Brain pericyte (primary cell): ENCODE measurements at regions not wholly inside any gene's neighbourhood (a gene's known extent, or its start where the extent isn't known, plus 50 kb on each side); places are given as distances from the start of the nearest gene placed in this dataset.
"Not testable (repeated sequence)": the region's sequence is repeated elsewhere in the genome, so short reads cannot be mapped to it uniquely, and the experiment has no call there.

ENCODE experiments used
- DNase-seq: peaks from one replicate; pipeline ENCODE4 v3.0.0-alpha.2; 2012; ENCODE audit warnings: low read depth, low spot score

DNA sequence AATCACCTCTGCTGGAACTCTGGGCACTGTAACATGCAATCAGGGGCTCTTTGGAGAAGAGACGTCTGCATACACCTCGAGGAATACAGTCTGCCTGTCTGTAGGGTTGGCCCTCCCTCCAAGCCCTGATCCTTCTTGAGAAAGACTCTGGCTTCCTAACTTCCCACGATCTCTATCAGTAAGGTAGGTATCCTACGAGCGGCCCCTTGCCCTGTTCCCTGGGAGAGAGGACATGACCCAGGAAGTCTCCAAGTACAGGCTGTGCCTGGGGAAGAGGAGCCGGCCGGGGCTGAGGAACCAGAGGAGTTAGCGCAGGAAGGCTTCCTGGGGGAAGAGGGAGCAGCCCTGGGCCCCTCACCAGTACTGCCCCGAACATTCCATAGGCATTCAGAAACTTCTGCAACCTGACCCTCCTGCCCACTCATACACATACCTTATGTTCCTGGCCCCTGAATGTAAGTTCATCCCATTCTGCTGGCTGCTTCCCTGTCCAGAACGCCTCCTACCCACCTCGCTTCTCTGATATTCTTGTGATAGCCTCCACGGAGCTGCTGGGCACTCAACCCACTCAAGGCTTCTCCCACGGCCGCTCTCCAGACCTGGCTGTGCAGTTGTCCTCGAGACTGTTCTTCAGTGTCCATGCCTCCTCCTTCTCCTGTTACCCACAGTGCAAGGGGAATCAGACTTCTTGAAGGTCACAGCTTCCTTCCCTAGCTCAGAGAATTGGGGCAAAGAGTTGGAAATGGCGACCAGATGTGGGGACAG lies 116.1 kb downstream of the CYP26B1 start:
- DNase-seq, result no peak

DNA sequence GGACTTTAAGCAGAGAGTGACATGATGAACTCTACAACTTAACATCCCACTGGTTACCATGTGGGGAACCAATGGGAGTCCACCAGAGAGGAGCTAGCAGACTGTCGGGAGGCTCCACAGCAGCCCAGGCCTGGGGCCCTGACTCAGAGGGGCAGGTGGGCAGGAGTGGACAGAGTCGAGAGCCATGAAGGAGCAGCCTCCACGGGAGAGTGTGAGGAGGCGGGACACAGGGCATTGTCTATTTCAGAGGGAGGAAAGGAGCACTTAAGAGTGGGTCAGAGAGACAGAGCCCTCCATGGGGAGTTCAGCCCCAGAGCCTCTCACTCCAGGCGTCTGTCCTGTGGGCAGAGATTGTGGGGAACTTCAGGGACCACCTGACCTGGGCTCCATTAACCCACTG lies 118.7 kb downstream of the CYP26B1 start:
- no peak for DNase-seq

DNA sequence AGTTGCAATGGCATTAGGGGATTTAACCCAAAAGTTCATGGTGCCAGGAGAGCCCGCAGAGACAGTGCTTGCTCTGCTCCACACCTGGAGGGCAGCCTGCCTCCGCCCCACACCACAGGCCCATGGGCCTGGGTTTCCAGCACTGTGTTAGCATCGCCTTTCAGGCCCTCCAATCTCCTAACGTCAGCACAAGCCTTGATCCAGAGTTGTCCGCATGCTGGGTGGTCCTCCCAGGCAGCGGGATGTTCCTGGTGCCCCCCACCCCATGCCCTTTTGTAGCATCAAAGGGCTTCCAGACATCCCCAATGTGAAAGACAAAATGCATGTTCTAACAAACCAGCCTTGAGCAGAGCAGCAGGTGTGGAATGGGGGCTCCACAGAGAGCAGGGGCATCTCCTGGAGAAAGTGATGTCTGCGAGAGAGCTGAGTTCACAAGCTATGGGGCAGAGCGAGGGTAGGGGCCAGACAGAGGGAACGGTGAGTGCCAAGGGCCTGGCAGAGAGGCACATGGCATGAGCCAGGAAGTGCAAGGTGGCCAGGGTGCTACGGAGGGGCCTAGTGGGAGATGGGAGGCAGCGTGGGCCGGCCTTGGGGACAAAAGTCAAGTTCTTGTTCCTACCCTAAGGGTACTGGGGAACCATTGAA lies 119.2 kb downstream of the CYP26B1 start:
- no peak for DNase-seq

DNA sequence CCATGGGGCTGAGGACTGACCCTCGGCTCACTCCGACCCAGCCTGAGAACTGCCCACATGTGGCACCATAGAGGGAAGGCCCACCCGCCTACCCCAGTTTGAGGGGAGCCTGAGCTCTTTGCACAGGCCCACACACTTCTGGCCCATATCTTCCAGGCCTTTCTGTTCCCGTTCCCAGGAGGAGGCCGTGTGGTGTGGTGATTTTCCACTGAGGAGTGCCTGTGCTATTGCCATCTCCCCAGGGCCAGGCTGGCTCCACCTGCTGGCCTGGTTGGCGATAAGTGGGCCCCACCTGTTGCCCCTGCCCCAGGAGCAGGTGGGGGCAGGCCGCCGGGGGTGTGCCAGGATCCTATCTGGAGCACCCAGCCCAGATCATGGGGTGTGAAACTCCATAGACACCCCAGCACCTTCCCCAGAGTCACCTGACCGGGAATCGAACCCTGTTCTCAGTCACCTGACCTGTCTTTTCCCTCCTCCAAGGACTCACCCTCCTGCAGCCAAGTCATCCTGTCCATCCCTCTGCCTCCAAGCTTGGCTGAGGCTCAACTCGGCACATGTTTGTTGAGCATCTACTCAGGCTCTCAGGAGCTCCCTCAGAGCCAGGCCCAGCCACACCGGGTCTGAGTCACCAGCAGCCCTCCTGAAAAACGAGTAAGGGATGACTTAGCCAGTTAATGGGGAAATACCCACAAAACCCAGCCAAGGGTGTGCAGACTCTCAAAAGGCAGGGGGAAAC lies 120.1 kb downstream of the CYP26B1 start:
- no peak for DNase-seq

DNA sequence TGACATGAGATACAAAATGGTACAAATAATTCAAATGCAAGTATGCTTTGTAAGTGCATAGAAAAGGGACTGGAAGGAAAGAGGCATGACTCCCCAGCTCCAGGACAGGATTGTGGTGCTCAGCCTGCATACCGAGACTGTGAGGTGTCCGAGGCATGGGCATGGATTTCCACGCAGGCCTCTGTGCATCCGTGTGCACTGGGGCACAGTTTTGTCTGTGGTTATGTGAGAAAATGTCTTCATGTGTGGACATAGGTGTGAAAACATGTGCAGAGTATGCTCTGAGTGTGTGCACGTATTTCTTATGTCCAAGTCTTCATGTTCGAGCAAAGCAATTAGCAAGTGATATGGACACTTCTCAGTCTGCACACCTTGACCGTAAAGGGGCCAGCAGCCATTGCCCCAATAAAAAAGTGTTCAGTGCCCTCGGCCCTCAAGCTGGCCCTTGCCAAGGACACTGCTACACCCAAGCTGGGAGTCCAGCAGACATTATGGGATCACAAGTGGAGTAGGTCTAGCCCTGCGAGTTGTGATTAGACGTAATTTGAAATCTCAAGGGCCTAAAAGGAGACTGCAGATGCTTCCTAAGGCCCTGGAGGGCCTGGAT lies 120.7 kb downstream of the CYP26B1 start:
- DNase-seq, result no peak

DNA sequence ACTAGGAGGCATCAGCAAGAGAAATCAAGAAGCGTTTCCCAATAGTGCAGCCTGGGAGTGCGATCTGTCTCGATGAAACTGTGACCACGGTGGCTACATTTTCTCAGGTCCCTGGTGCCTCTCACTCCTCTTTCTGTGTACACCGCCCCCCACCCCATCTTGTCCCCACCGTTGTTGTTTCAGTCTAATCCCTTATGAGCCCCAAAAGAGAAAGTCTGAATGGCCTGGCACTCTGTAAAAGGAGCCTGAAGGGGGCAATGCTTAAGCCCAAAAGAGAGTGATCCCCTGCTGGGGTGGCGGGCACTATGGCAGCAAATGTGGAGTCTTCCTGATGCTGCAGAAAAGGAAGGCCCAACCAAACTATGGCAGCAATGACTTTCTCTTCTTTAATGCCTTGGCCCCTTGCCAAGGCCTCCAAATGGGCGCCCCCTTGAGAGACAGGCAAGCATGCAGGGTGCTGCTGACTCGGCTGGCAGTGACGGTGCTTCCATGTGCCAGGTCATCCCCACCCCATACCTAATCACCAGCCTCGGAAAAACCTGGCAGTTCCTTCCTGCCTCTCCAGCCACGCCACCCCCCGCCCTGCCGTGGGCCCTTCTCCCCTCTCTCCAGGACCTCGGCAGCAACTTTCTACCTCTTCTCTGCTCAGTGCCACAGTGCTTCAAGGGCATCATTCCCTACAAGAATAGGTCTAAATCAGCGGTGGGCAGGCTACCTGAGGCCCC lies 123.0 kb downstream of the CYP26B1 start:
- no peak for DNase-seq

DNA sequence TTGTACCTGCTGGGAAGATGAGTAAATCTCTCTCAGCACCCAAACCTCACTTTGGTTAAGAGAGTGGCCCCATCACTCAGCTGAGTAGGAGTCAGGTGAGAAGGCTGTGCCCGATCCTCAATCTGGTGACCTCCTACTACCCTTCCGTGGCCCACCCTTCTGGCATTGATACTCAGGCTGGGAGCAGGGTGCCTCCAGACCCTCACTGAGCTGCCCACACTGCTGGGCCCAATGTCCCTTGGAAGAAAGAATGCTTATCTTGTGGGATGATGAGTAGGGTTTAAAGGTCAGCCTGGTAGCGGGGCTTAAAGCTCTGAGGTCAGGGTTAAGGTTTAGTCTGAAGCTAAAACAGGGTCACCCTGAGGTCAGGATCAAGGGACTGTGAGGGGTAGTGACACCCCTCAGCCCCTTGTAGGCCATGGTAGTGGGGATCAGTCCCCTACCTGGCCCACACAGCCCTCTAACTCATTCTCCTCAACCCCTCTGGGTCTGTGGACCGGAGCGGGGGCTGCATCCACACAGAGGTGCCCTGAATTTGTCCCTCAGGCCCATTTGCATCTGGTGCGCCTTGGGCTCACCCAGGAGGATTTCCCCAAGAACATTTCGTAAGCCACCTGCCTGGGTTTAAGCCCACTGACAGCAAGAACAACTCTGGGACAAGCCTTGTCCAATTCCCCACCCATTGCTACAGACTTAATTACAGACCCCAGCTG lies 123.8 kb downstream of the CYP26B1 start:
- DNase-seq, result no peak

DNA sequence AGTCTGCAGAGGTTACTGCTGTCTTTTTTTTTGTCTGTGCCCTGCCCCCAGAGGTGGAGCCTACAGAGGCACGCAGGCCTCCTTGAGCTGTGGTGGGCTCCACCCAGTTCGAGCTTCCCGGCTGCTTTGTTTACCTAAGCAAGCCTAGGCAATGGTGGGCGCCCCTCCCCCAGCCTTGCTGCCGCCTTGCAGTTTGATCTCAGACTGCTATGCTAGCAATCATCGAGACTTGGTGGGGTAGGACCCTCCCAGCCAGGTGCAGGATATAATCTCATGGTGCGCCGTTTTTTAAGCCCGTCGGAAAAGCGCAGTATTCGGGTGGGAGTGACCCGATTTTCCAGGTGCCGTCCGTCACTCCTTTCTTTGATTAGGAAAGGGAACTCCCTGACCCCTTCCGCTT lies 126.3 kb downstream of the CYP26B1 start:
- DNase-seq, result not testable (repeated sequence)

DNA sequence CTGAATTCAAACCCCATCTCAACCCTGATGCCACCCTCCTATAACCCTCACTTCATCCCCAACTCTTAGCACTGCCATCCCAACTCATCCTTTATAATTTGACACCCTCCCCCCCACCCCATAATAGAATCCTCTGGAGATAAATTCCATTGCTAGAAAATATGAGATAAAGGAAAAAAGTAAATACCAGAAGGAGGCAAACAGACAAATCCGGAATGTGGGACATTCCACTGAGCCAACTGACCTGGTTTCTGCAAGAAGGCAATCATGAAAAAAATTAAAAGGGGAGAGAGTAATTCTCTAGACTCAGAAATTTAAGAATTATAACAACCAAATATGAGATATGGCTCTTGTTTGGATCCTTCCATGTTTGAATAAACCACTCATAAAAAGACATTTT lies 132.4 kb downstream of the CYP26B1 start:
- no peak for DNase-seq

DNA sequence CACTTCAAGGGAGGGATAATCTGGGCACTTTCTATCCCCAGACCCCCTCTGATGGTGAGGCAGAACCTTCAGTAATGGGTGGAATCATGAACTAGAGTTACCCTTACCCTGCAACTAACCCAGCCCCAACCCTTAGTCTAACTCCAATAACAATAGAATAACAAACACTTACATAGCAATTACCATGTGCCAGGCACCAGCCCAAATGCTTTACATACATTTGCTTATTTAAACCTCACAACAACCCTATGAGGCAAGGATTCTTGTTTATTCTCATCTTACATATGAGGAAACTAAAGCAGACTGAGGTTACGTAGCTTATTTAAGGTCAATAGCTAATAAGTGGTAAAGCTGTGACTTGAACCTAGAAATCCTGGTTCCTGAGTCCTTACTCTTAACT lies 132.8 kb downstream of the CYP26B1 start:
- DNase-seq, result no peak

DNA sequence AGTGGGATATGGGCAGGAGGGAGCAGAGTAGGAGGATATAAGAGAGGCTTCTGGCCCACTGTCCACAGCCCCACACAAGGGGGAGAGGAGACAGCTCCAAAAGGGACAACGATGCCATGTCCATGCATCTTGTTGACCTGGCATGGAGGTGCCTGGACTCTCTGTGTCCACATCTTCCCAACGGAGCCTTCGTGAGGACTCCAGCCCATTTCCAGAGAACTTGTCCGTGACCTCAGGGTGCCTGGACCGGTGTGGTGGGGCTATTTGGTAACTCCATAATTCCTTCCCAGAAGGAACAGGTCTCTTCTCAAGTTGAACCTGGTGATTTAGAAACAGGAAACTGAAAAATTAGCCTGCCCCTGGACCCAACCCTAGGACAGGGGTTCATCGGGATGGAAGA lies 133.9 kb downstream of the CYP26B1 start:
- no peak for DNase-seq

DNA sequence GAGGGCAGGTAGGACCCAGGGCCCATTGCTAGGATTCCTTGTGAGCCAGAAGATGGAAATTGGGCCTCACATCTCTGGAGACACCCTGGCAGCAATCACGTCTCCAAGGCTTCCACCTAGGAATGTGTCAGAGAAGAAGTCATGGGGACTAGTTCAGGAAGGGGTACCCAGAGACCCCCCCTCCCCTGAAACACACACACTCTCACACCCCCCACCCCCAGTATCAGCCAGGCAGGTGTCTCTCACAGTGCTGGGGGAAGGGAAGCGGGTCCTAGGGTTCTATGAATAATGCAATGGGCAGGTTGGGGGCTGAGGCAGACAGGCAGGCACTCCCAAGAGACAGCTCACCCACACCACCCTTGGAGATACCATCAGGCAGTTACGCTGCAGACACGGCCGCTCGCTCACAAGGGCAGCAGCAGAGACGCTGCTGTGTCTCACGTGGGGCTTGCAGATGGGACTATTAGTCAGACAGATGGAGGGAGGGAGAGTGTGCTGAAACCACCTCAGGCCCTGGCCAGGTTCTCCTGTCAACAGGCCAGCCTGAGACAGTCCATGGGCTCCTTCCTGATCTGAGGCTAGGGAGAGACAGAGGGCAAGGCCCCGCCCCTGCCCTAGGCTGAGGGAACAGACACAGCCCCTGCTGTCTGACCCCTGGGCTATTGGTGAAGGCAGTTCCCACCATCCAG lies 134.6 kb downstream of the CYP26B1 start:
- DNase-seq, result no peak

DNA sequence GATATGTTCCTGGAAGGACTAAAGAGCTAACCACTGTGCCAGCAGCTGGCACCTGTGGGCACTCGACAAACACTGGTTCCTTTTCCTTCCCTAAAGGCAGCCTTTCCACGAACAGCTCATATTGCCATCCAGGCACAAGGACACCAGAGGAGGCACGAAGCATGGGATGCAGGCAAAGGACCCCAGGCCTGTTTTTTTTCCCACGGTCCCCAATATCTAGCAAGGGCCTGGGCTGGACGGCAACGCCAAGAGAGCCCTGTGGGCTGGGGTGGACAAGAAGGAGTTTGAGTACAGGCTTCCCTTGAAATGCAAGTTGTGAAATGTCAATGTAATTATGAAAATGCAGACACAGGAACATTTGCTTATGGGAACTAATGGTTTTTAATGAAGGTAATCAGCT lies 135.9 kb downstream of the CYP26B1 start:
- no peak for DNase-seq

DNA sequence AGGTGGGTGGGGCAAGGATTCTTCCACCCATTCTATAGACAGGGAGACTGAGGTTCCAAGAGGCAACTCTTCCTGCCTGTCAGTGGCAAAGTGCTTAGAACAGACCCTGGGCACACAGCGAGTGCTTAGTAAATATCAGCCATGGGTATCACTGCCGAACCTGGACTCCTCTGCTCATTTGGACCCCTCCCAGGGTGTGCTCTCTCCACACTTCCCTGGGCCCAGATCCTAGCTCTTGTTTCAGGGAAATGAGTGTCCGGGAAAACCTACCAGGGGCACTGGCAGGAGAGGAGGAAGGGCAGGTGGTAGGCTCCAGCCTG lies 136.3 kb downstream of the CYP26B1 start:
- no peak for DNase-seq

DNA sequence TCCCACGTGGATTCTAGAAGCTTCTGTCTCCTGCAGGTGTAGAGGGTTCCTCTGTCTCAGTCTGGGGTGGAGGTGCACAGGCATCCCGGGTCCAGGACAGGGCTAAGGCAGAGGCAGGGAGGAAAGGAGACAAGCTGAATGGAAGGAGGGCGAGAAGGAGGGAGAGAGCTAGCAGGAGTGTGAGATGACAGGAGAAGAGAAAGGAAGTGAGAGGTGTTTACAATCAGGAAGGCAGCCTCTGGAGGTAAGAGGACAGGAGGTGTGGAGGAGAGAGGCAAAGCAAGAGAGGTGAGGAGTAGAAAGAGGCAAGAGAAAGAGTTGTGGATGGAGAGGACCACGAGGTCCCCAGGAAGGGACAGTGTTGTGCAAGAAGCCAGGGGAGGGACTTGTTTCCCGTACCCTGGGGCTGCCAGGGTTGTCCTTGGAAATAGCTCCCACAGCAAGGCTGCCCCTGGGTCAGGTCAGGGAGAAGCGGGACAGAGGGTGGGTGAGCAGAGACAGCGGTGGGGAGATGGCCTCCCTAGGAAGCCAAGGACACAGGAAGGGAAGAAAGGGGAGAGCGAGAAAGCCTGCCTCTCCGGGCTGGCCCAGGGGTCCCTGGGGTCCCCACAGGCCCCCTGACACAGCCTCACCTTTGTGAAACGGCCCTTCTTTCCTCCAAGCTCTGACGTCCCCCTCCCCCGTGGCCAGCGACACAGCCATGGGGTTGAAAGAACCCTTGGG lies 136.9 kb downstream of the CYP26B1 start:
- no peak for DNase-seq

DNA sequence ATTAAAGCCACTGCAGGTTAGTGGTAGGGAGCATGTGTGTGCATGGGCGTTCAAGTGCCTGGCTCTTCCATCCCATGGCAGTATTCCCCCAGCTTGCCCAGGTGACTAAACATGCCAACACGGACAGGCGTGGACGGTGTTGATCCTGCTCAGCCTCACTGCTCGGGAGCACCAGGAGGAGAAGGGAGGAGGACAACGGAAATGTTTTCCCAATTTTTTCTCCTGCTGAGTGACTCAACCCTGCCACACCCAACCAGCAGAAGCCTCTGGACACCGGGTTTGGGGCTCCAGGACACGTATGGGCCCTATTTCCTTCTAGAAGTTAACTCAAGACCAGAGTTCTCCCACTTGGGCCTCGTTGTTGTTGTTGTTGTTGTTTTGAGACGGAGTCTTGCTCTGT lies 139.1 kb downstream of the CYP26B1 start:
- no peak for DNase-seq

DNA sequence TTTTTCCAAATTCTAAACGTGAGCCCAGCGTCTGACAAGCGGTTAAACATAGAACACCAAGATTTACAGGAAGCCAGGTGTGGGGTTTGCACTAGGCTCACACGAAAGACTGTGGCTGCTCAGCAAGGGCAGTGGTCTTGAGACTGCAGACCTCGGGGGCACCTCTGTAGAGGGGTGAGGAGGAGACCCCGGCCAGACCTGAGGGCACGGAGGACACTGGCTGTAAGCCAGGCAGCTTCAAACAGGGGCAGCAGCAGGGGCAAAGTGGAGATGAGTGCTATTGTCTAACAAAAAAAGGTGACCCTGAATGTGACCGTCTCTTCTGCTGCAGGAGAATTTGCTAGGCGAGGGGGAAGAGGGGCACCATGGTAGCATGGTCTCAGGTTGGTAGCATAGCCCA lies 140.3 kb downstream of the CYP26B1 start:
- DNase-seq, result no peak

DNA sequence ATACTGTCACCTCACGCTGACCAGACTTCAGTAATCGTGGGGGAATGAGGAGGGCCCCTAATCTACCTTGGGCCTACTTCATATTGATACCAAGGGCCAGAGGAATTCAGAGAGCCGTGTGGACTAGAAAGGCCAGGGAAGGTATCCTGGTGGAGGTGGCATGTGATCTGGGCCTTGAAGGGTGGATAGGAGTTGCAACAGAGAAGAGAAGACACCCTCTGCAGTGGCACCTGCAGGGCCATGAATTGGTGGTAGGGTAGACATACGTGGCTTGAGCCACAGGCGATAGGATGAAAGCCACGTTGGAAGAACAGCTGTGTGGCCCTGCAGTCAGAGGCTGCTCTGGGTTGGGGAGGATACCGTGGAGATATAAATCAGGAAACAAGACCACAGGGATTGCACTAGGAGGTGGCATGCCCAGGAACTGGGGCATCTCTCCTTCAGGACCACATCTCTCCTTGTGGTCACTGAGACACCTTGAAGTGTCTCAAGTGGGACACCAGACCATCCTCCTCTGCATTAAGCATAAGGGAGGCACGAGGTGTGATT lies 141.4 kb downstream of the CYP26B1 start:
- no peak for DNase-seq

DNA sequence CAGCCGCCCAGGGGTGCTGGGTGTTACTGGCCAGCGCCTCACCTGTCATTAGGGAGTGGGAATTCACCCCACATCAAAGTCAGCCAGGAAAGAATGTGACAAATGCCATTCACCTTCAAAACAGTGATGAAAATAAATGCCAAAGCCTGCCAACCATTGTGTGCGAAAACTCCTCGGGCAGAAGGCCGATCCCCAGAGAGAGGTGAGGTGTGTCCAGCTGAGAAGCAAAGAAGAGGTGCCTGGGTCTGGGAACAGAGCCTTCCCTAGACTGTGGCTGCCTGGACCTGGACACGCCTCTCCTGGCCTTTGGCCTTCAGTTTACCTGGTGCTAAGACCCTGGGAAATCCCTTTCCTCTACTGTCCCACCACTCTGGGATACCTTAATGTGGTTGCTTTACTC lies 142.7 kb downstream of the CYP26B1 start:
- DNase-seq, result no peak
